RWPE1 (cell line): ENCODE measurements at regions not wholly inside any gene's neighbourhood (a gene's known extent, or its start where the extent isn't known, plus 50 kb on each side); places are given as distances from the start of the nearest gene placed in this dataset.
"Not testable (repeated sequence)": the region's sequence is repeated elsewhere in the genome, so short reads cannot be mapped to it uniquely, and the experiment has no call there.

Experiments used
- CTCF ChIA-PET: fragments of 350-600 bp; sonication (Branson Sonifier 250); formaldehyde crosslinking; extraction: SDS; loops from one replicate; lab custom pipeline; 2021; lab: Yijun Ruan, JAX
- POLR2A ChIA-PET: fragments of 400-600 bp; formaldehyde crosslinking; extraction: SDS; loops from one replicate; lab custom pipeline; 2020; ENCODE audit warnings: antibody characterized with exemption; ENCODE audit not compliant: low non-redundant PET; lab: Yijun Ruan, JAX
- DNase-seq: peaks from one replicate; pipeline ENCODE4 v3.0.0; 2012; ENCODE audit warnings: low spot score
- H3K27ac ChIP-seq: fragments of 450-650 bp; 2 replicates; pipeline ENCODE4 v1.5.1; 2017
- TF ChIP-seq, protein P1 (sequence below): fragments of 450-650 bp; conservative IDR thresholded peaks from 2 replicates; pipeline ENCODE4 v1.5.1; 2017; ENCODE audit warnings: low read depth, mild to moderate bottlenecking

DNA sequence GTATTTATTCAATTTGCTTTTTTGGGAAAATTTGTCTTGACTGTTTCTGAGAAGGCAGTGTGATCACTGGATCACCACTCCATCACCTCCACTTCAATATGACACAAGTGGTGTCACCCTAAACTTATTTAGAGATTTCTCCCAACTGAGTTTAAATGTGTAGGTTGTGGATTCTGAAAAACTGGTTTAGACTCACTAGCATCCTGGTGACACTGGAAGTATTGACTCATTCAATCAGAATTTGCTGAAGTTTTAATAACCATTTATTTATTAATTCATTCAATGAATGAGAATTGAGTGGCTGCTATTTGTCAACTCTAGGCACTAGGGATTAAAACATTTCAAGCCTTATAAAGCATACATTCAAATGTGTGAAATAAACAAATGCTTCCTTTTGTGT lies 819.1 kb upstream of the EPHA5 start:
- ChIA-PET CTCF (no interaction called here), POLR2A (no interaction called here)
- no peak for DNase-seq
- TF ChIP-seq, protein P1, sequence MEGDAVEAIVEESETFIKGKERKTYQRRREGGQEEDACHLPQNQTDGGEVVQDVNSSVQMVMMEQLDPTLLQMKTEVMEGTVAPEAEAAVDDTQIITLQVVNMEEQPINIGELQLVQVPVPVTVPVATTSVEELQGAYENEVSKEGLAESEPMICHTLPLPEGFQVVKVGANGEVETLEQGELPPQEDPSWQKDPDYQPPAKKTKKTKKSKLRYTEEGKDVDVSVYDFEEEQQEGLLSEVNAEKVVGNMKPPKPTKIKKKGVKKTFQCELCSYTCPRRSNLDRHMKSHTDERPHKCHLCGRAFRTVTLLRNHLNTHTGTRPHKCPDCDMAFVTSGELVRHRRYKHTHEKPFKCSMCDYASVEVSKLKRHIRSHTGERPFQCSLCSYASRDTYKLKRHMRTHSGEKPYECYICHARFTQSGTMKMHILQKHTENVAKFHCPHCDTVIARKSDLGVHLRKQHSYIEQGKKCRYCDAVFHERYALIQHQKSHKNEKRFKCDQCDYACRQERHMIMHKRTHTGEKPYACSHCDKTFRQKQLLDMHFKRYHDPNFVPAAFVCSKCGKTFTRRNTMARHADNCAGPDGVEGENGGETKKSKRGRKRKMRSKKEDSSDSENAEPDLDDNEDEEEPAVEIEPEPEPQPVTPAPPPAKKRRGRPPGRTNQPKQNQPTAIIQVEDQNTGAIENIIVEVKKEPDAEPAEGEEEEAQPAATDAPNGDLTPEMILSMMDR: no peak
- no peak overlapping the region for H3K27ac ChIP-seq

DNA sequence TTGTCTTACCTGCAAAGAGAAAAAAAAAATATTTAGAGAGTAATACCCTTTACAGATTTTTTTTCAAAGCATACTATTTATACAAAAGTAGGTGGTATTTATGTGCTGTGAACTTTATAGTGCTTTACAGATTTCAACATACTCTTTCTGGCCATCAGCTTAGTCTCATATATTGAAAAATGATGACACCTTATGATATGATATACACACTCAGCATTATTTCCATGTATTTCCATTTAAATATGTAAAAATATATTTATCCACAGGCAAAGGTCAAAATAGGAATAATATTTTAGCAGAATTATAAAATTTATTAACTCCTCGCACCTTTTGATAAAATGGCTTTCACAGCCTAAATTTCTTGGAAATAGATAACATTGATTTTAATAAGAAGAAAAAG lies 815.8 kb upstream of the EPHA5 start:
- no peak for DNase-seq
- TF ChIP-seq, protein P1: no peak
- ChIA-PET CTCF (no interaction called here), POLR2A (no interaction called here)
- H3K27ac ChIP-seq: no peak overlapping the region

DNA sequence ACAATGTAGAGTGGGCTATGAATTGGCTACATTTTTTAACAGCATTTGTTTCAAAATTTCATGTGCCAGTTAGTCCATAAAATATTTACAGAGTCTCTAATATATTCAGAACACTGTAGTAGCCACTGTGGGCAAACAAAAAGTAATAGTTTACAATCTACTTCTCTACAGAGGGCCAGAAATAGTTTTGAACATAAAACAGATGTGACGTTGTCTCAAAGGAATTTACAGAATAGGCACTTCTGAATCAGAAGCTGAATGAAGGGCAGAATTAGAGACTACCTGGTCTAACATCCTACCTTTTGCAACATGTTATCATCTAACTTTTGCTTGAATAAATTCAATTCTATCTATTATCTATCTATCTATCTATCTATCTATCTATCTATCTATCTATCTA lies 811.9 kb upstream of the EPHA5 start:
- no peak overlapping the region for H3K27ac ChIP-seq
- TF ChIP-seq, protein P1: no peak
- ChIA-PET CTCF (no interaction called here), POLR2A (no interaction called here)
- no peak for DNase-seq

DNA sequence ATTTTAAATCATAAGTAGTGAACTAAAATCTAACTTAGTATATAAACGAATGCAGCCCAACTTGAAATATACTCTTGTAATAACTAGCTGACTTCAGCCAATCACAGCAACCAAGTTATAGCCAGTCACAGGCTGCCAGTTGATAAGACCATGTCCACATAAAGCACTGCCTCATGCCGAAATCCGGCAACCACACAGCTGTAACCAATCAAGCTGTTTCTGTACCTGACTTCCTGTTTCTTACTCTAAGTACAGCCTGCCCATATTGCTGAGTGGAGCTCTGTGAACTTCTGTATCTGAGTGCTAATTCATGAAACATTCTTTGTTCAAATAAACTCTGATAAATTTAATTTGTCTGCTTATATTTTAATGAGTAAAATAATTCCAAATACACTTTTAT lies 805.3 kb upstream of the EPHA5 start:
- ChIA-PET CTCF (no interaction called here), POLR2A (no interaction called here)
- TF ChIP-seq, protein P1: no peak
- no peak overlapping the region for H3K27ac ChIP-seq
- no peak for DNase-seq

DNA sequence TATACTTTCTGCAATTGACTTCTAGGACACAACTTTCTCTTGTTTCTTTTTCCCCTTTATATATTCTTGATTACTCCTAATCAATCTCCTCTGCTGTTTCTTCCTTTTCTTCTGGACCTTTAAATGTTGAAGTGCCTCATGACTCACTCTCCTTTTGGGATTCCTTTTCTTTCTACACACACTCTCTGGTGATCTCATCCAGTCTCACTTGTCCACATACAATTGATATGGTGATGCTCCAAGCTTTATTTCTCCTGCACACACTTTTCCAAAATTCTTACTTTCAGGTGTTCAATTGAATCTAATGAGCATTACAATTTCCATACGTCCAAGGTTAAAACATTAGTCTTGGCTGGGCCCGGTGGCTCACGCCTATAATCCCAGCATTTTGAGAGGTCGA lies 794.8 kb upstream of the EPHA5 start:
- TF ChIP-seq, protein P1: no peak
- CTCF ChIA-PET: no interaction called here
- no peak overlapping the region for H3K27ac ChIP-seq
- DNase-seq: peak; percentile 2
- POLR2A ChIA-PET: no interaction called here

DNA sequence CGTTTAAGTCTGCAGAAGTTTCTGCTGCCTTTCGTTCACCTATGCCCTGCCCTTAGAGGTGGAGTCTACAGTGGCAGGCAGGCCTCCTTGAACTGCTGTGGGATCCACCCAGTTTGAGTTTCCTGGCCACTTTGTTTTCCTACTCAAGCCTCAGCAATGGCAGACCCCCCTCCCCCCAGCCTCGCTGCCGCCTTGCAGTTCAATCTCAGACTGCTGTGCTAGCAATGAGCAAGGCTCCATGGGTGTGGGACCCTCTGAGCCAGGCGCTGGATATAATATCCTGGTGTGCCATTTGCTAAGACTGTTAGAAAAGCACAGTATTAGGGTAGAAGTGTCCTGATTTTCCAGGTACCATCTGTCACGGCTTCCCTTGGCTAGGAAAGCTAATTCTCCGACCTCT lies 792.6 kb upstream of the EPHA5 start:
- H3K27ac ChIP-seq, POLR2A ChIA-PET, CTCF ChIA-PET, DNase-seq: not testable (repeated sequence)

DNA sequence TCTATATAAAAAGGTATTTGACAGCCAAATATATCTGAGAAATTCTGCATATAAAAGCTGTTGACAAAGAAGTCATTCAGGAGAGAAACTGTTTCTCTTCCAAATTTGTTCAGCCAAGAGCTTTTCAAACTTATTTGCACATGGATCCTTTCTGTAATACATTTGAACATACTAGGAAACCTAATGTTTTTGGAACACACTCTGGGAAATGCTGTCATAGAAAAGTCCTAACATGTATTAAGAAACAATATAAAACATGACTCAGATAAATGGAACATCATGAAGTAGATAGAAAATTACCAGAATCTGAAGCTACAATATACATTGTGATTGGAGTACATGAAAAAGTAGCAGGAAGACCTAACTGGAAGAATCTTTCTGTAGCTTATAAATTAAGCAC lies 781.5 kb upstream of the EPHA5 start:
- POLR2A ChIA-PET: no interaction called here
- H3K27ac ChIP-seq: no peak overlapping the region
- TF ChIP-seq, protein P1: no peak
- no peak for DNase-seq
- CTCF ChIA-PET: no interaction called here
